ENCODE measurements at regions not wholly inside any gene's neighbourhood (a gene's known extent, or its start where the extent isn't known, plus 50 kb on each side); places are given as distances from the start of the nearest gene placed in this dataset.

DNA sequence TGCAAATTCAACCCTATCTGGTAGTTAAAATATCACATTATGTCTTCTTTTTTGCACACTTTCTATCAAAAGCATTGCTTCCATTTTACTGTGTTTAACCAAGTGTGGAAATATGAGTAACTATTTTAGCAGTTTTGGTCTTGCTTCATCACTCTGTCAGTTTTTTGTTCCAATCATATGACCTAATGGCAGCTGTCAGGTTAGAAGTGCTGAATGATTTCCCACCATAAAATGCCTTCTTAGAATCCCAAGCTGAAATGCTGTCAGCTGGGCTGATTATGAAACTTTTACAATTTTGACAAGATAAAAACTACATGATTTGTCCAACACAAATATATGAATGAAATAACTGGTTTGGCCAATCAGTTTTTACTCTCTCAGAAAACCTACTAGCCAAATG, 1654.6 kb upstream of the RAG2 start:
- TF ChIP-seq POLR2A (IDR thresholded peaks at IDR 0.05) (no peak), POLR2AphosphoS5 (IDR thresholded peaks at IDR 0.05) (no peak)
- TF ChIP-seq, protein P1, sequence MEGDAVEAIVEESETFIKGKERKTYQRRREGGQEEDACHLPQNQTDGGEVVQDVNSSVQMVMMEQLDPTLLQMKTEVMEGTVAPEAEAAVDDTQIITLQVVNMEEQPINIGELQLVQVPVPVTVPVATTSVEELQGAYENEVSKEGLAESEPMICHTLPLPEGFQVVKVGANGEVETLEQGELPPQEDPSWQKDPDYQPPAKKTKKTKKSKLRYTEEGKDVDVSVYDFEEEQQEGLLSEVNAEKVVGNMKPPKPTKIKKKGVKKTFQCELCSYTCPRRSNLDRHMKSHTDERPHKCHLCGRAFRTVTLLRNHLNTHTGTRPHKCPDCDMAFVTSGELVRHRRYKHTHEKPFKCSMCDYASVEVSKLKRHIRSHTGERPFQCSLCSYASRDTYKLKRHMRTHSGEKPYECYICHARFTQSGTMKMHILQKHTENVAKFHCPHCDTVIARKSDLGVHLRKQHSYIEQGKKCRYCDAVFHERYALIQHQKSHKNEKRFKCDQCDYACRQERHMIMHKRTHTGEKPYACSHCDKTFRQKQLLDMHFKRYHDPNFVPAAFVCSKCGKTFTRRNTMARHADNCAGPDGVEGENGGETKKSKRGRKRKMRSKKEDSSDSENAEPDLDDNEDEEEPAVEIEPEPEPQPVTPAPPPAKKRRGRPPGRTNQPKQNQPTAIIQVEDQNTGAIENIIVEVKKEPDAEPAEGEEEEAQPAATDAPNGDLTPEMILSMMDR (IDR thresholded peaks at IDR 0.05) = no peak

All from stomach (tissue), 4 donors.